ENCODE measurements at regions not wholly inside any gene's neighbourhood (a gene's known extent, or its start where the extent isn't known, plus 50 kb on each side); places are given as distances from the start of the nearest gene placed in this dataset.
"Not testable (repeated sequence)": the region's sequence is repeated elsewhere in the genome, so short reads cannot be mapped to it uniquely, and the experiment has no call there.

- no peak for DNase-seq (ENCODE audit: low spot score)
Measured at GRCh38 chr3:182136008-182136910, 424.5 kb downstream of the SOX2 start.

DNA sequence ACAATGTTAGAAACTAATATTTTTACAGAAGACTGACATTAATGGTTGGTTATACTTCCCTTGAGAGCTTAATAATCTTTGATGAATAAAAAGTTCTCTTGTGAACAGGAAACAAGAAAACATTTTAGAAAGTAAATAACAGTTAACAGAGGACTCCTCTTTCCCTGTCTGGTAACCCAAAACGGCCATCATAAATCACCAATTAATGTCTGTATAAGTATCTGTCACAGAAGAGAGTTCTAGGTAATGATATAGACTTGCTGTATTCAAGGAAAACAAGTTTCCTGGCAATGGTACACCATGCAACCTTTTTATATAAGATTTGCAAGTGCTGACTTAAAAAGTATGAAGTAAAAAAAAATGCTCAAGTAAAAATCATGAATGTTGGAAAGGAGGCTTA is 426.7 kb downstream of the SOX2 start:
- no peak for DNase-seq (ENCODE audit: low spot score)

DNA sequence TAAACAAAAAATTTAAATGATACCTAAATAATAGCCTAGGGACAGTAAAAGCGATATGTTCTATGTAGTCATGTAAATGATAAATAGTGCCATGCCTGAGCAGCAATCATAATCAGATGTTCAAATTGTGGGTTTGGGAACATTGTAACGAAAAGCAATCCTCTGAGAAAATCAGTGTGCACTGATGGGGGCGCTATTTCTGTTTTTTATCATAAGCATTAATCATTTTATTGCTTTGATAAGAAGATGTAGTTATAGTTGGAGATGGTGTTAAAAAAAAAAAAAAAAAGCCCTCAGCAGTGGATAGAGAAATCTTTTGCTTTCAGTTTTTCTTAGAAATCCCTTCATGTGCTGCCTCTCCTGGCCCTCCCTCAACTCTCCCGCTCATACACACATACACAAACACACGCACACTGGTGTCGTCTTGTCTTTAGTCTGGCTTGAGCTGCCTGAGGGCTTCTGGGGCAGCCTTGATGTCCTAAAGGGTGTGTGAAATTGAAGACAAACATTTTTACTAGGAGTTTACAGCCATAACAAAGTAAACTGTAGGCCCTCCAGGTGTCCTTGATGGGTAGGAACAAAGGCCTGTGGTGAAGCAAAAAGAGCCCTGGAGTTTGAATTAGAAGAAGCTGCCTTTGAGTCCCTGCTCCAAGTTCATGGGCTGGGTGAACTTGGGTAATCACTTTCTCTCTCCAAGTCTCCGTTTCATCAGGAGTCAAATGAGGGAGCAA is 428.1 kb downstream of the SOX2 start:
- no peak for DNase-seq (ENCODE audit: low spot score)

GRCh38 chr3:182142928-182143327 is 431.2 kb downstream of the SOX2 start:
- peak; percentile 7 for DNase-seq (ENCODE audit: low spot score)

DNA sequence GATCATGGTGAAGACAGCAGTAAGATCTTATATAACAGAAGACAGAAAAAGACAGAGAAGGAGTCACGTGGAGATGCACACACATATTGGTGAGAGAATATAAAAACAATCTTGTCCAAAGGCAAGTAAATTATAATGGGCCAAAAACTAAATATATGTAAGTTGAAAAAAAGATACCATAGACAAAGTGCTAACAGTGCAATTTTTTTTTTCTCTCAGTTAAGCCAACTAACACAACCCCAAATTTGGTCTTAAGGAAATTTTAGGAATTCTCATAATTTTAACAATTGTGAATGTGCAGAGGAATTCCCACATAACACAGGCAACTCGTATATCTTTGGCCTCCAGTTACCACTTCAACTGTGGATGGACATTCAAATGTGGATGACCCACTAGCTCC is 432.2 kb downstream of the SOX2 start:
- DNase-seq (ENCODE audit: low spot score), result no peak

GRCh38 chr3:182148360-182148759 is 436.6 kb downstream of the SOX2 start:
- DNase-seq (ENCODE audit: low spot score), result no peak

DNA sequence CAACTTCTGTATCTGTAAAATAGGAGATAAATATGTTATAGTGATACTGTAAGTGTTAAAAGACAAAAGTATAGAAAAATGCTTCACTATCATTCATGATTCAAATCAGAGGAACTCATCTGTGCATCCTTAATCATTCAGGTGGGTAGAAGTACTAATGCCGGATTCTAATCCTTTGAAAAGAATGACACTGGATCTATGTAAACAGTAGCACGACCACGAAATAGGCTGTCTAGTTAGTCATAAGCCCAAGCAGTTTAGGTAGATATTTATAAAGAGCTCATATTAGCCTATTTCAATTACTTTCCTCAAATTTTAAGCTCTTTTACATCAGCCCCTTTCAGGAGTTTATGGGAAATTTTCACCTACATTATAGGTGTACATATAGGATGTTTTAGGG is 437.9 kb downstream of the SOX2 start:
- DNase-seq (ENCODE audit: low spot score), result no peak

DNA sequence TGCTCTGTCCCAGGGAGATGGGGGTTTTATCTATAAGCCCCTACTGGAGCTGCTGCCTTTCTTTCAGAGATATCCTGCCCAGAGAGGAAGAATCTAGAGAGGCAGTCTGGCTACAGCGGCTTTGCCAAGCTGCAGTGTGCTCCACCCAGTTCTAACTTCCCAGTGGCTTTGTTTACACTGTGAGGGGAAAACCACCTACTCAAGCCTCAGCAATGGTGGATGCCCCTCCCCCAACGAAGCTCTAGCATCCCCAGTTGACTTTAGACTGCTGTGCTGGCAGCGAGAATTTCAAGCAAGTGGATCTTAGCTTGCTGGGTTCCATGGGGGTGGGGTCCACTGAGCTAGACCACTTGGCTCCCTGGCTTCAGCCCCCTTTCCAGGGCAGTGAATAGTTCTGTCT is 444.6 kb downstream of the SOX2 start:
- DNase-seq (ENCODE audit: low spot score), result not testable (repeated sequence)

DNA sequence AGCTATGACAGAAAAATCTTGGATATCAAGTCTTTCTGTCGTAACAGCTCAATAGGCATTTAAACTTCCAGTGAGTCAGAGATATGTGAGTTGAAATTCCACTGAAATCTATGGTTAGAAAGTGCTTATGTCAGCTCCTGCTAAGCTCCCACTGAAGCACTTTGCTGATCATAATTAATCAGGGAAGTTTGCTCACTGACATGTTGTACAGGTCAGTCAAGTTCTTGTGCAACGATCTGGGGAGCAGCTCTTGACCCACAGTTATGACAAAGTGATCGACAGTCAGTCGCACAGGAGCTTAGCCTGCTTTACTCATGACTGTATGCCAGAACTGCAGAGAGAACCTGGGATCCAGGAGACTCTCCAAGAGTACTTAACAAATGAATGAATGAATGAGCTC is 453.5 kb downstream of the SOX2 start:
- no peak for DNase-seq (ENCODE audit: low spot score)

GRCh38 chr3:182172534-182172933 is 460.8 kb downstream of the SOX2 start:
- DNase-seq (ENCODE audit: low spot score), result no peak

DNA sequence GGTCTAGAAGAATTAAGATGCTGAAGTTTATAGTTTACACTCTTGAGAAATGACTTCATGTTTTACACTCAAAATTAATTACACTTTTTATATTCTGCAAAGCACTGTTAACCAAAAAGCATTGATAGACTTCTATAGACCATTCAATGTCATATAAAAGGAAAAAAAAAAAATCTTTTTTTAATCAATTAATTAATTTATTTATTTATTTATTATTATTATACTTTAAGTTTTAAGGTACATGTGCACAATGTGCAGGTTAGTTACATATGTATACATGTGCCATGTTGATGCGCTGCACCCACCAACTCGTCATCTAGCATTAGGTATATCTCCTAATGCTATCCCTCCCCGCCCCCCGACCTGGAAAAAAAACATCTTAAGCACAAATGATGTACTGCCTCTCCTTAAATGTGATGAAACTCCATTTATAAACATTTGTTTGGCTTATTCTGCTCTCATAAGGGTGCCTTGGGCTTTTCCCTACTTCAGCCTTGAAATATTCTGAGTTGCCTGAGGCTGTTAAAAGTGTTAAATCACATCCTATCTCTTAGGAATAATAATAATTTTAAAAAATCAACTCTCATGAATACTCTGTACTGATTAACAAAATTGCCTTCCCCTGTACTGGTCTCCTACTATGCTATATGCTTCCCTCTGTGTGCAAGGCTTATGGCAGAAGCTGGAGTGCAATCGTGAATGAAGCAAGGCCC is 466.9 kb downstream of the SOX2 start:
- no peak for DNase-seq (ENCODE audit: low spot score)

DNA sequence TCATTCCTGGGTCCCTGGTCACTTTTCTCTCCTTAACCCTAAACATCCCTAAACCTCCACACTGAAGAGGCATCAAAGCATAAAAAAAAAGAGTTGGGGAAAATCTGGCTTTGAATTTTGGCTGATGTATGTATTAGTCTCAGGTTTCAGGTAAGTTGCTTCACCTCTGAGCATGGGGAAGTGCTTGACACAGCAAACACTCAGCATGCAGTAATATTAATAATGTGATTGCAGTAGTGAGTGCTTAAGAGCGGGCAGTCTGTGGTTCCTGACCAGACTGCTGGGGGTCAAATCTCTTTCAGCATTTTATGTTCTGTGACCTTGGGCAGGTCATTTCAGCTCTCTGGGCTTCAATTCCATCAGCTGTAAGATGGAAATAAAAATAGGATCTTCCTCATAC is 467.9 kb downstream of the SOX2 start:
- no peak for DNase-seq (ENCODE audit: low spot score)

- DNase-seq (ENCODE audit: low spot score), result no peak
Measured at GRCh38 chr3:182180654-182181385, 469.1 kb downstream of the SOX2 start.

DNA sequence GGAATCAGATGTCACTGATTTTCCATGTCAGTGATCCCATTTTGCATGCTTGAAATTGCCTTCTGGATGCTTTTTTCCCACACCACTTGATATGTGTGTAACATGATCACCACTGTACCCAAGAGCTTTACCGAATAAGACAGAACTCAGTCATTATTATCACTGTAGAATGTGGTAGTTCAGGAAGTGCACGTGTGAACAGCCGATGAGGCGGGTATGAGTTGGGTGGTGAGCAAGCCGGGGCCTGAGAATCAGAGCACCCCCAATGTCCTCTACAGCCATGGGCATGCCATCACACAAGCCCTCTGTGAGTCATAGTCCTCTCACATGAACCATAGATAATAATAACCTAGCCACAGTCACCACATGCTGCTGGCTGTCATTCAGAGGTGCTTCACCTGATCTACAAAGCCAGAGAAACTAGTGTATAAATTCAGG is 470.8 kb downstream of the SOX2 start:
- no peak for DNase-seq (ENCODE audit: low spot score)

DNA sequence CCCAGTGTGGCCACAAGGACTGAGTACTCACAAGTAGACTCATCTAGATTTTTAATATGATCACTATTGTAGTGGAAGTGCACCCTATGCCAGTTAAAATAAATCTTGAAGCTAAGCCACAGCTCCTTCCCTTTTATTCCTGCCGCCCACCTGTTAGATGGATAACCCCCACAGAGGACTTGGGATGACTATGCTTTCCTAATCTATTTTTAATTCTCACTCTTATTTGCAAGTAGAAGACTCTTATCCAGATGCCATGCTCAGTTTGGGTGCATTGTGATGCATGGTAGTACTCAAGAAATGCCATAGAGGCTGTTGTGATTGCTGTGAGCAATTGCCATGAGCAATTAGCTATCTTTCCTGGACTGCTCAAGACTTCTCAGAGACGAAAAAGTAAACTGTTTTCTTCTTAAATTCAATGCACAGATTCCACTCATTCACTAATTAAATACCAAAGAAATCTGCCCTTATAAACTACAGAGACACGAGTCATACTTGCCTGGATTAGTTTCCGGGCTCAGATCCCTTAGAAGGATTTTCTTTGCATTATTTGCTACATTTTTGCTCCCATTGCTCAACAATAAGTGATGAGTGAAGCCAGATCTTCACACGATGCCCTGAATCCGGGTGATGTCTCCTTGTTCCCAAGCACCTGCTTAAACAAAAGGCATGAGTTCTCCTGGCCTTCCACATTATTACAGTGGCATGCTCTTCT is 472.1 kb downstream of the SOX2 start:
- DNase-seq (ENCODE audit: low spot score), result no peak

- no peak for DNase-seq (ENCODE audit: low spot score)
Measured at GRCh38 chr3:182185313-182185712, 473.6 kb downstream of the SOX2 start.

DNA sequence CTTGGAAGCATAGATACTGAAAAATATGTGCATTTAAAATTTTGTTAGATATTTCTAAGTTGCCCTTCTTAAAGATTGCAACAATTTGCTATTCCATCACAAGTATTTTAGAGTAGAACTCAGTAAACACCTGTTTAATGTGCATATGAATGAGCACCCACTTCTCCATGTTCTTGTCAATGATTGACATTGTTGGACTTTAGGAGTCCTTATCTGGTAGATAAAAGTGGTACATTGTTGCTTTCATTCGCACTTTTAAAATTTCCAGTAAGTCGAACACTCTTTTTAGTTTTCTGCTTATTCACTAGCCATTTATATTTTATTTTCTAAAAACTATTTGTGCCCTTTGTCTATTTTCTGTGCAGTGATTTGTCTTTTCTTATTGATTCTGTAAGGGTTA is 478.3 kb downstream of the SOX2 start:
- no peak for DNase-seq (ENCODE audit: low spot score)

- DNase-seq (ENCODE audit: low spot score), result no peak
Measured at GRCh38 chr3:182198345-182198744, 486.6 kb downstream of the SOX2 start.

DNA sequence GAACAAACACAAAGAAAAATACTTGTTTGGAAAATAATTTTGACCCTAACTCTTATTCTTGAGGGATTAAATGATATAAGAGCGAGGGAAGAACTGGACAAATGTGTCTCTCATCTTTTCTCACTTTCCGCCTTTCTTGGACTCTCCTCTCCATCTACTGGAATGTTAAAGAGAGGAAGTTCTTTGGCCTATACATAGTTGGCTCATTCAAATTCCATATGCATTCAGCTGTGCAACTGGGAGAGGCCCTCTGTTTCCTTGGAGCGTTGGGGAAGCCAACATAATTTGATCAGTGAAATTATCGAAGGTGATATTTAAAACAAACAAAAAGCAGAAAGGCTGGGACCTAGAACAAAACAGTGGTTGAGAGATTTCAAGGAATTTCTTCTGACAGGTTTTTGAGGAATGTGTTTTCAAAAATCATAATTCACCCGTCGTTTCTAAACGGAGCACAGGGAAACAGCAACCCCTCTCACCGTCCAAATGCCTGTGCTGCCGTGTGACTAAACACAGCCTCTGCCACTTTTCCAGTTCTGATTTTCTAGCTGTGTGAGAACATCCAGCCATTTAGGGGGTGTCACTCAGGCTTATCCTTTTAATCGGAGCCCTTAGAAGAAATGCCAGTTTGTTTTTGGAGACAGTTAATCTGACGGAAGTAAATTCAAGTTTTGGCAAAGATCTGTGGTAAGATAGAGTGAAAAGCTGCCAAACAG is 489.9 kb downstream of the SOX2 start:
- no peak for DNase-seq (ENCODE audit: low spot score)

DNA sequence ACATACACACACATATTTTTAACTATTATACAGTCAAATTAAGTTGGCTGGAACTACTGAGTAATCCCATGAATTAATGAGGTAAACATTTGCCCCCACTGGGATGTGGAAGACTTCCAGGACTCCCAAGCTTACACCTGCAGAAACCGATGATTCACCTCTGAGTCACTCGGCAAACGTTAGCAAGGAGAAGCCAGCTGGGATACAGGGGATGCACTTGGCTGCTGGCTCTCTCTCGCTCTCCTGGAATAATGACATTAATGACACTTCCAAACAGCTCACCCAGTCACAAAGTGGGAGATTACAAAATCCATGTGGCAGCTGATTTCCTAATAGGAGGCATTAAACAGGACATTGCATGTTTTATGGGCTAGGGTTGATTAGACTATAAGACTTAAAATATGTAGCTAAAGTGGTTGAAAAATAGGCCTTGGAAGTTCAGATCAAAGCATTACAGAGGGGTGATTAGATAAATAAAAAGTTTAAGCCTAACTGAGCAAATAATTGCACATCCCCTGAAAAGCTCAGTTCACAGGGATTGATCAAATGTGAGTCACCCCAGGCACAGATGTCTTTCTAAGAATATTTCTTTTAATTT is 500.9 kb downstream of the SOX2 start:
- DNase-seq (ENCODE audit: low spot score), result no peak

All from NAMALWA (cell line).